ENCODE measurements at regions not wholly inside any gene's neighbourhood (a gene's known extent, or its start where the extent isn't known, plus 50 kb on each side); places are given as distances from the start of the nearest gene placed in this dataset.

DNA sequence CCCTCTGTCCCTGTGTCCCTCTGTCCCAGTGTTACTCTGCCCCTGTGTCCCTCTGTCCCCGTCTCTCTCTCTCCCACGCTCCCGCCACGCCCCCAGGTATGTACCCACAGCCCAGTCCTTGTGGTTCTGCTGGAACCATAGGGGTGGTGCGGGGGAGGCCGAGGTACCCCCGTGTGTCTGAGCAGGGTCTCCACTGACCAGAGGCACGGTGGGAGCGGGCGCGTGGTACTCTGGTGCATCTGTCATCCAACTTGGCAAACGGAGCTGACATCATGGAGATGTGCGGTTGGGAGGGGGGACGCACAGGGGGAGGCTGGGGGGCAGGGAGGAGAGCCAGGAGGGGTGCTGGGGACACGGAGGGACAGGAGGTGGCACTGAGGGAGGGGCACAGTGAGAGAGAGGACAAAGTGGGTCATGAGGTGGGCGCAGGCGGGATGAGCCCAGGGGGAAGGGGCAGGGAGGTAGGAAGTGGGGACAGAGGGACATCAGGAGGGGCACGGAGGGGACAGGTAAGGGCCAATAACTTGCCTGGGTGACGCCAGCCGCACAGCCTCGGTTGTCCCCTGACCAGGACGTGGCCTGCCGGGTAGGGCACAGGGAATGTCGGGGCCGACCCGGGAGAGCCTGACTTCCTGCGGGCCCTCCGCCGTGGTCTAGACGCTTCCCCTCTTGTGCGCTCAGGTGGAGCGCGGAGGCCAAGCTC lies 163.6 kb upstream of the PDE10A start:
- H3K27ac ChIP-seq (ENCODE audit: insufficient read depth, low read depth, low read length): no peak overlapping the region
- H3K4me2 ChIP-seq (ENCODE audit: insufficient read depth, low read length): no peak overlapping the region
- POLR2A ChIA-PET: no interaction called here
- BruUV-seq (replicated peaks): no TSS peak
- no peaks in the 10 kb centered on the region for H3K9me3 ChIP-seq (replicated peaks; ENCODE audit: control insufficient read depth, insufficient read depth, low read length)
- no peaks in the 10 kb centered on the region for H3K27me3 ChIP-seq (ENCODE audit: control insufficient read depth in 2 of 2, insufficient read depth in 2 of 2, low read length in 2 of 2)
- H3K79me2 ChIP-seq (ENCODE audit: control insufficient read depth, insufficient read depth, low read length): no peaks in the 10 kb centered on the region
- H3K36me3 ChIP-seq (ENCODE audit: control insufficient read depth in 2 of 2, extremely low read depth in 1 of 2, insufficient read depth in 2 of 2, low read length in 2 of 2): no peaks in the 10 kb centered on the region
- CTCF ChIA-PET: interaction anchor here (1.0 kb wide), 1 partner anchor 387 kb away, joined by 3 read pairs; no protein-coding TSS in a partner anchor
- H2AFZ ChIP-seq (ENCODE audit: low read depth, low read length): no peak overlapping the region
- TF ChIP-seq MYC (IDR thresholded peaks at IDR 0.05; ENCODE audit: low read depth, low read length): no peak
- TF ChIP-seq, protein P1, sequence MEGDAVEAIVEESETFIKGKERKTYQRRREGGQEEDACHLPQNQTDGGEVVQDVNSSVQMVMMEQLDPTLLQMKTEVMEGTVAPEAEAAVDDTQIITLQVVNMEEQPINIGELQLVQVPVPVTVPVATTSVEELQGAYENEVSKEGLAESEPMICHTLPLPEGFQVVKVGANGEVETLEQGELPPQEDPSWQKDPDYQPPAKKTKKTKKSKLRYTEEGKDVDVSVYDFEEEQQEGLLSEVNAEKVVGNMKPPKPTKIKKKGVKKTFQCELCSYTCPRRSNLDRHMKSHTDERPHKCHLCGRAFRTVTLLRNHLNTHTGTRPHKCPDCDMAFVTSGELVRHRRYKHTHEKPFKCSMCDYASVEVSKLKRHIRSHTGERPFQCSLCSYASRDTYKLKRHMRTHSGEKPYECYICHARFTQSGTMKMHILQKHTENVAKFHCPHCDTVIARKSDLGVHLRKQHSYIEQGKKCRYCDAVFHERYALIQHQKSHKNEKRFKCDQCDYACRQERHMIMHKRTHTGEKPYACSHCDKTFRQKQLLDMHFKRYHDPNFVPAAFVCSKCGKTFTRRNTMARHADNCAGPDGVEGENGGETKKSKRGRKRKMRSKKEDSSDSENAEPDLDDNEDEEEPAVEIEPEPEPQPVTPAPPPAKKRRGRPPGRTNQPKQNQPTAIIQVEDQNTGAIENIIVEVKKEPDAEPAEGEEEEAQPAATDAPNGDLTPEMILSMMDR (IDR thresholded peaks at IDR 0.05; ENCODE audit: extremely low read depth in 1 of 2, insufficient read depth in 1 of 2, low read depth in 1 of 2, low read length in 2 of 2): no peak
- TF ChIP-seq, protein P2, sequence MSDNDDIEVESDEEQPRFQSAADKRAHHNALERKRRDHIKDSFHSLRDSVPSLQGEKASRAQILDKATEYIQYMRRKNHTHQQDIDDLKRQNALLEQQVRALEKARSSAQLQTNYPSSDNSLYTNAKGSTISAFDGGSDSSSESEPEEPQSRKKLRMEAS (IDR thresholded peaks at IDR 0.05; ENCODE audit: insufficient read depth, insufficient read length): no peak
- no peak for TF ChIP-seq POLR2AphosphoS5 (IDR thresholded peaks at IDR 0.05; ENCODE audit: insufficient read depth, low read depth, low read length)
- no peak for TF ChIP-seq JUN (IDR thresholded peaks at IDR 0.05; ENCODE audit: borderline replicate concordance, insufficient read depth, insufficient read length, low read depth)
- no peak for TF ChIP-seq FOS (IDR thresholded peaks at IDR 0.05; ENCODE audit: borderline replicate concordance, insufficient read depth, low read length)
- DNase-seq (ENCODE audit: low read depth, low spot score): no peak
- dilution Hi-C loops (cut with MboI; ENCODE audit: extremely low pct_ligation_motif_present, low sequenced_read_pairs): no loop called here
- H3K4me3 ChIP-seq (replicated peaks in 1 of 3; ENCODE audit: insufficient read depth in 1 of 3, low read depth in 1 of 3, low read length in 3 of 3): no peak overlapping the region
- no peak for FAIRE-seq
- no peaks in the 10 kb centered on the region for H3K9me1 ChIP-seq (replicated peaks; ENCODE audit: control insufficient read depth, extremely low read depth, insufficient read depth, low read length)
- no peaks in the 10 kb centered on the region for H4K20me1 ChIP-seq (replicated peaks; ENCODE audit: control insufficient read depth, extremely low read depth, insufficient read depth, low read length)
- intact Hi-C loops (cut with micrococcal nuclease): no loop called here
- H3K9ac ChIP-seq (replicated peaks; ENCODE audit: extremely low read depth, insufficient read depth, low read length): no peak overlapping the region
- H3K4me1 ChIP-seq (ENCODE audit: control insufficient read depth, extremely low read depth, insufficient read depth, low read length): no peaks in the 10 kb centered on the region

Data from endothelial cell of umbilical vein (primary cell).